ENCODE measurements at regions not wholly inside any gene's neighbourhood (a gene's known extent, or its start where the extent isn't known, plus 50 kb on each side); places are given as distances from the start of the nearest gene placed in this dataset.

DNA sequence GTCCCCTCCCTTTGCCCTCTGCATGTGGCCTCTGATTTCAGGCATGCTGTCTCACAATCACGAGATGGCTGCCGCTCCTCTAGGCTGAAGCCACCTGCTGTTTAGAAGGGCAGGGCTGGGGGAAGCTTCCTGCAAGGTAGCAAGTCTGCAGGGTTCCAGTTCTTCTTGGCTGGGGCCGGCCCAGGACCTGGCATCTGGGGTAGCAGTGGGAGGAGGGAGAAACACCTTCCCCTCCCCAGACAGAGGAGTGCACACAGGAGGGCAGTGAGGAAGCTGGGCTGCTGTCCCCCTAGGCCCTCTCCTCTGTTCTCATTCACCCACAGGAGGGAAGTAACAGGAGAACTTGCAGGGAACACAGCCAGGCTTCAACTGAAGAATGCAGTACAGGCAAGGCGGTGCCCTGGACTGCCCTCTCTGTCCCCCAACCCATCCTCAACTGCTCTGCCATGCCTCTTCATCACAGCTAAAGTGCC lies 345.9 kb upstream of the HS6ST1 start:
- TF ChIP-seq, protein P1, sequence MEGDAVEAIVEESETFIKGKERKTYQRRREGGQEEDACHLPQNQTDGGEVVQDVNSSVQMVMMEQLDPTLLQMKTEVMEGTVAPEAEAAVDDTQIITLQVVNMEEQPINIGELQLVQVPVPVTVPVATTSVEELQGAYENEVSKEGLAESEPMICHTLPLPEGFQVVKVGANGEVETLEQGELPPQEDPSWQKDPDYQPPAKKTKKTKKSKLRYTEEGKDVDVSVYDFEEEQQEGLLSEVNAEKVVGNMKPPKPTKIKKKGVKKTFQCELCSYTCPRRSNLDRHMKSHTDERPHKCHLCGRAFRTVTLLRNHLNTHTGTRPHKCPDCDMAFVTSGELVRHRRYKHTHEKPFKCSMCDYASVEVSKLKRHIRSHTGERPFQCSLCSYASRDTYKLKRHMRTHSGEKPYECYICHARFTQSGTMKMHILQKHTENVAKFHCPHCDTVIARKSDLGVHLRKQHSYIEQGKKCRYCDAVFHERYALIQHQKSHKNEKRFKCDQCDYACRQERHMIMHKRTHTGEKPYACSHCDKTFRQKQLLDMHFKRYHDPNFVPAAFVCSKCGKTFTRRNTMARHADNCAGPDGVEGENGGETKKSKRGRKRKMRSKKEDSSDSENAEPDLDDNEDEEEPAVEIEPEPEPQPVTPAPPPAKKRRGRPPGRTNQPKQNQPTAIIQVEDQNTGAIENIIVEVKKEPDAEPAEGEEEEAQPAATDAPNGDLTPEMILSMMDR (IDR thresholded peaks at IDR 0.05), result no peak
- no peak for TF ChIP-seq POLR2AphosphoS5 (IDR thresholded peaks at IDR 0.05)

Measured in gastroesophageal sphincter (tissue), 3 donors.